Right renal cortex interstitium (tissue), 3 donors: ENCODE measurements at regions not wholly inside any gene's neighbourhood (a gene's known extent, or its start where the extent isn't known, plus 50 kb on each side); places are given as distances from the start of the nearest gene placed in this dataset.
"Not testable (repeated sequence)": the region's sequence is repeated elsewhere in the genome, so short reads cannot be mapped to it uniquely, and the experiment has no call there.

Experiments
- DNase-seq, 3 donors: peaks; one replicate each; pipeline ENCODE4 v3.0.0-alpha.2; 2013; ENCODE audit warnings: low read depth in 3 of 3, low spot score in 2 of 3

- no peak for DNase-seq
Observed at GRCh38 chr9:7316166-7316795, 483.3 kb downstream of the DMAC1 start.

GRCh38 chr9:7315746-7316145 lies 483.8 kb downstream of the DMAC1 start:
- no peak for DNase-seq

- DNase-seq: no peak
Observed at GRCh38 chr9:7315116-7315515, 484.5 kb downstream of the DMAC1 start.

GRCh38 chr9:7313389-7313788 lies 486.2 kb downstream of the DMAC1 start:
- DNase-seq: no peak

GRCh38 chr9:7309051-7309450 lies 490.5 kb downstream of the DMAC1 start:
- not testable (repeated sequence) for DNase-seq

- DNase-seq: no peak
Observed at GRCh38 chr9:7305677-7306076, 493.9 kb downstream of the DMAC1 start.

- no peak for DNase-seq
Observed at GRCh38 chr9:7304627-7304995, 495.0 kb downstream of the DMAC1 start.

GRCh38 chr9:7303907-7304626 lies 495.5 kb downstream of the DMAC1 start:
- no peak for DNase-seq

GRCh38 chr9:7300484-7300883 lies 499.1 kb downstream of the DMAC1 start:
- DNase-seq: no peak

GRCh38 chr9:7298123-7298522 lies 501.5 kb downstream of the DMAC1 start:
- no peak for DNase-seq

- DNase-seq: no peak
Observed at GRCh38 chr9:7297521-7297920, 502.1 kb downstream of the DMAC1 start.

GRCh38 chr9:7293091-7293490 lies 506.5 kb downstream of the DMAC1 start:
- DNase-seq: no peak

GRCh38 chr9:7289773-7290172 lies 509.8 kb downstream of the DMAC1 start:
- no peak for DNase-seq

GRCh38 chr9:7287986-7288385 lies 511.6 kb downstream of the DMAC1 start:
- no peak for DNase-seq

GRCh38 chr9:7287065-7287464 lies 512.5 kb downstream of the DMAC1 start:
- DNase-seq: no peak

GRCh38 chr9:7286101-7286500 lies 513.5 kb downstream of the DMAC1 start:
- no peak for DNase-seq

GRCh38 chr9:7285199-7285598 lies 514.4 kb downstream of the DMAC1 start:
- DNase-seq: no peak

GRCh38 chr9:7284517-7284916 lies 515.1 kb downstream of the DMAC1 start:
- no peak for DNase-seq

GRCh38 chr9:7284117-7284516 lies 515.5 kb downstream of the DMAC1 start:
- no peak for DNase-seq

- DNase-seq: peak in 1 of 3 donors; percentile 20
Observed at GRCh38 chr9:7273575-7273974, 515.8 kb downstream of the KDM4C start.

GRCh38 chr9:7266911-7267595 lies 509.3 kb downstream of the KDM4C start:
- DNase-seq: peak in 2 of 3 donors; percentile 16 to 56

- DNase-seq: no peak
Observed at GRCh38 chr9:7265181-7265580, 507.4 kb downstream of the KDM4C start.
